Gastroesophageal sphincter (tissue), 3 donors: ENCODE measurements at regions not wholly inside any gene's neighbourhood (a gene's known extent, or its start where the extent isn't known, plus 50 kb on each side); places are given as distances from the start of the nearest gene placed in this dataset.

Experiments
- CTCF ChIP-seq, 4 experiments: fragments of 200-600 bp in 2 of 4; fragments of 450-650 bp in 2 of 4; sonication (generic) in 1 of 4; IDR thresholded peaks; one replicate each; pipeline ENCODE4 v1.5.1; 2017 to 2019; ENCODE audit warnings: antibody characterized with exemption in 4 of 4, mild to moderate bottlenecking in 2 of 4, moderate library complexity in 2 of 4
- EP300 ChIP-seq: sonication (generic); formaldehyde crosslinking; IDR thresholded peaks from one replicate; pipeline ENCODE4 v1.6.1; 2017; ENCODE audit warnings: antibody characterized with exemption, mild to moderate bottlenecking
- POLR2A ChIP-seq, 2 donors: fragments of 450-650 bp; IDR thresholded peaks; one replicate each; pipeline ENCODE4 v1.6.1; 2017; ENCODE audit warnings: antibody characterized with exemption in 2 of 2, mild to moderate bottlenecking in 2 of 2, moderate library complexity in 1 of 2
- POLR2AphosphoS5 ChIP-seq: sonication (generic); formaldehyde crosslinking; IDR thresholded peaks from one replicate; pipeline ENCODE4 v1.6.1; 2017; ENCODE audit warnings: antibody characterized with exemption

DNA sequence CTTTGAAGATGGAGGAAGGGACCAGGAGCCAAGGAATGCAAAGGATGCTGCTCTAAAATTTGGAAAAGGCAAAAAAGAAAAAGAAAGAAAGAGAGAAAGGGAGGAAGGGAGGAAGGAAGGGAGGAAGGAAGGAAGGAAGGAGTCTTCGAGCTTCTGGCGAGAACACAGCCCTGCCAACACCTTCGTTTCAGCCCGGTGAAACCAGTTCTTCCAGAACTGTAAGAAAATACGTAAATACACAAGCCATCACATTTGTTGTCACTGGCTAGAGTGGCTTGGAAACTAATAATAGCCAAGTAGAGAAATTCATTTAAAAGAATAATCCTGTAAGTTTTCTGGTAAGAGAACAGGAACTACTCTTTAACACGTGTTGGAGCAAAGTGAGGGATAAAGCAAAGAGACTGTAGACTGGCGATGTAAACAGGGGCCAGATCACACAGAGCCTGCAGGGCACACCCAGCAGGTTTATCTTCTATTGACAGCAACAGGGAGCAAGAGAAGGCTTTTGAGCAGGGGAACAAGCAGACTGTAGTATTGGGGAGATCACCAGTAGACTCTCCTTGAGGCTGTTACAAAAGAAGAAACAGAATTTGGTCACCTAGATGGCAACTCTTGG, 188.7 kb upstream of the MPHOSPH6 start:
- no peak for TF ChIP-seq POLR2A (IDR thresholded peaks at IDR 0.05)
- TF ChIP-seq CTCF (IDR thresholded peaks at IDR 0.05) = no peak
- TF ChIP-seq POLR2AphosphoS5 = no peak
- TF ChIP-seq EP300 = no peak
